Esophagus muscularis mucosa (tissue), 4 donors: ENCODE measurements at regions not wholly inside any gene's neighbourhood (a gene's known extent, or its start where the extent isn't known, plus 50 kb on each side); places are given as distances from the start of the nearest gene placed in this dataset.

Source experiments
- EP300 ChIP-seq: sonication (generic); formaldehyde crosslinking; IDR thresholded peaks from one replicate; pipeline ENCODE4 v1.6.1; 2017; ENCODE audit warnings: antibody characterized with exemption
- POLR2A ChIP-seq: fragments of 450-650 bp; IDR thresholded peaks from one replicate; pipeline ENCODE4 v1.6.1; 2017; ENCODE audit warnings: antibody characterized with exemption, moderate library complexity, mild to moderate bottlenecking, low read depth
- POLR2AphosphoS5 ChIP-seq, 2 donors: sonication (generic); formaldehyde crosslinking; IDR thresholded peaks; one replicate each; pipeline ENCODE4 v1.6.1; 2017; ENCODE audit warnings: antibody characterized with exemption in 2 of 2
- TF ChIP-seq, protein P1 (sequence below), 3 experiments: fragments of 200-600 bp in 2 of 3; fragments of 450-650 bp in 1 of 3; sonication (generic) in 2 of 3; IDR thresholded peaks; one replicate each; pipeline ENCODE4 v1.5.1; 2017 to 2019; ENCODE audit warnings: antibody characterized with exemption in 3 of 3, mild to moderate bottlenecking in 2 of 3, moderate library complexity in 1 of 3

DNA sequence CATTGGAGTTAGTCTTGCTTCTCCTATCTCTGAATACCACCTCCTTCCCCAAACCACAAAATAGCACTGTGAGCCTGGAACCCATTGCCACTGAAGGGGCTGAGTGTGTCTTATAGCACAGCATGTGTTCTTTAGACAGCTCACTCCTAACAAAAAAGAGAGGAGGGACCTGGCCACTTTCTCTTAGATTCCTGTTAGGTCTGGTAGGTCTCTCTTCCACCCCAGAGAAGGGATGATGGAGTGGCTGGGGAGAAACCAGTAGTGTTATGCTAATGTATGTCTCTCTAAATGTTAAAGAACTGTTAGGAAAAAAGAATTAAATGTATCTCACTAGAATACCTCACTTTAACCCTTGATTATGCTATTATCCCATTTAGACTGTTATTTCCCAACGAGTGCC lies 340.3 kb downstream of the EPHA7 start:
- TF ChIP-seq, protein P1, sequence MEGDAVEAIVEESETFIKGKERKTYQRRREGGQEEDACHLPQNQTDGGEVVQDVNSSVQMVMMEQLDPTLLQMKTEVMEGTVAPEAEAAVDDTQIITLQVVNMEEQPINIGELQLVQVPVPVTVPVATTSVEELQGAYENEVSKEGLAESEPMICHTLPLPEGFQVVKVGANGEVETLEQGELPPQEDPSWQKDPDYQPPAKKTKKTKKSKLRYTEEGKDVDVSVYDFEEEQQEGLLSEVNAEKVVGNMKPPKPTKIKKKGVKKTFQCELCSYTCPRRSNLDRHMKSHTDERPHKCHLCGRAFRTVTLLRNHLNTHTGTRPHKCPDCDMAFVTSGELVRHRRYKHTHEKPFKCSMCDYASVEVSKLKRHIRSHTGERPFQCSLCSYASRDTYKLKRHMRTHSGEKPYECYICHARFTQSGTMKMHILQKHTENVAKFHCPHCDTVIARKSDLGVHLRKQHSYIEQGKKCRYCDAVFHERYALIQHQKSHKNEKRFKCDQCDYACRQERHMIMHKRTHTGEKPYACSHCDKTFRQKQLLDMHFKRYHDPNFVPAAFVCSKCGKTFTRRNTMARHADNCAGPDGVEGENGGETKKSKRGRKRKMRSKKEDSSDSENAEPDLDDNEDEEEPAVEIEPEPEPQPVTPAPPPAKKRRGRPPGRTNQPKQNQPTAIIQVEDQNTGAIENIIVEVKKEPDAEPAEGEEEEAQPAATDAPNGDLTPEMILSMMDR (IDR thresholded peaks at IDR 0.05): no peak
- no peak for TF ChIP-seq EP300
- TF ChIP-seq POLR2AphosphoS5 (IDR thresholded peaks at IDR 0.05): no peak
- no peak for TF ChIP-seq POLR2A
